B cell (primary cell): ENCODE measurements at regions not wholly inside any gene's neighbourhood (a gene's known extent, or its start where the extent isn't known, plus 50 kb on each side); places are given as distances from the start of the nearest gene placed in this dataset.

Experiments used
- EZH2 ChIP-seq: IDR thresholded peaks from 2 replicates; pipeline ENCODE4 v1.6.1; 2012; ENCODE audit warnings: borderline replicate concordance, low read depth, mild to moderate bottlenecking, moderate library complexity, low read length; ENCODE audit not compliant: insufficient read depth, poor library complexity, severe bottlenecking
- TF ChIP-seq, protein P1 (sequence below): fragments of 200-600 bp; IDR thresholded peaks from one replicate; pipeline ENCODE4 v1.8.0; 2022; ENCODE audit warnings: antibody characterized with exemption, mild to moderate bottlenecking

DNA sequence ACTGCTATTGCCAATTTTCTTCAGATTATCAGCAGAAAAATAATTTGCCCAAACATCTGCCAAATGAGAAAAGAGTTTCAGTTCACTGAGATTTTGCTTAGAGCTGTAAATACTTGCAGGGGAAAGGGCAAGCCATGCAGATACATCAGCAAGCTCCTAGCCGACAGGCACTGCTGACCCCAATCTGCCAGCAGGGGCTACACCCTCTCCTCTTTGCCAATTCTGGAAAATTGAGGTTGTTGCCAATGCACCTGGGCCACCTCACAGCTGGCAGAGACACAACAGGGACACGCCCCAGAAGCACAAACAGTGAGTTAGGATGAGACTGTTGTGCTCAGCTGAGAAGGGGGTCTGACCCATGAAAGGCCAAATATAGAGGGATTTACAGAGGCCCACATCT is 129.5 kb upstream of the MYO3A start:
- TF ChIP-seq, protein P1, sequence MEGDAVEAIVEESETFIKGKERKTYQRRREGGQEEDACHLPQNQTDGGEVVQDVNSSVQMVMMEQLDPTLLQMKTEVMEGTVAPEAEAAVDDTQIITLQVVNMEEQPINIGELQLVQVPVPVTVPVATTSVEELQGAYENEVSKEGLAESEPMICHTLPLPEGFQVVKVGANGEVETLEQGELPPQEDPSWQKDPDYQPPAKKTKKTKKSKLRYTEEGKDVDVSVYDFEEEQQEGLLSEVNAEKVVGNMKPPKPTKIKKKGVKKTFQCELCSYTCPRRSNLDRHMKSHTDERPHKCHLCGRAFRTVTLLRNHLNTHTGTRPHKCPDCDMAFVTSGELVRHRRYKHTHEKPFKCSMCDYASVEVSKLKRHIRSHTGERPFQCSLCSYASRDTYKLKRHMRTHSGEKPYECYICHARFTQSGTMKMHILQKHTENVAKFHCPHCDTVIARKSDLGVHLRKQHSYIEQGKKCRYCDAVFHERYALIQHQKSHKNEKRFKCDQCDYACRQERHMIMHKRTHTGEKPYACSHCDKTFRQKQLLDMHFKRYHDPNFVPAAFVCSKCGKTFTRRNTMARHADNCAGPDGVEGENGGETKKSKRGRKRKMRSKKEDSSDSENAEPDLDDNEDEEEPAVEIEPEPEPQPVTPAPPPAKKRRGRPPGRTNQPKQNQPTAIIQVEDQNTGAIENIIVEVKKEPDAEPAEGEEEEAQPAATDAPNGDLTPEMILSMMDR: no peak
- no peak for TF ChIP-seq EZH2
